MM.1S (cell line): ENCODE measurements at regions not wholly inside any gene's neighbourhood (a gene's known extent, or its start where the extent isn't known, plus 50 kb on each side); places are given as distances from the start of the nearest gene placed in this dataset.

ENCODE experiments used
- DNase-seq: peaks from one replicate; pipeline ENCODE4 v3.0.0-alpha.2; 2015
- H2AFZ ChIP-seq: fragments of 300-600 bp; sonication (generic); 2 replicates; pipeline ENCODE4 v1.6.0; 2016; ENCODE audit warnings: antibody characterized with exemption, low read length
- H3F3A ChIP-seq: fragments of 300-600 bp; sonication (generic); 2 replicates; pipeline ENCODE4 v1.6.1; 2016; ENCODE audit warnings: mild to moderate bottlenecking, antibody characterized with exemption, low read length, moderate library complexity, mixed read lengths; ENCODE audit not compliant: insufficient read depth
- H3K27ac ChIP-seq: fragments of 300-600 bp; sonication (generic); 2 replicates; pipeline ENCODE4 v1.5.1; 2016; ENCODE audit warnings: mild to moderate bottlenecking, low read length
- H3K27me3 ChIP-seq: fragments of 300-600 bp; sonication (generic); replicated peaks from 2 replicates; pipeline ENCODE4 v1.6.0; 2016; ENCODE audit warnings: low read length; ENCODE audit not compliant: insufficient read depth
- H3K36me3 ChIP-seq: fragments of 300-600 bp; sonication (generic); replicated peaks from 2 replicates; pipeline ENCODE4 v1.6.1; 2016; ENCODE audit warnings: mild to moderate bottlenecking, low read length, mixed read lengths; ENCODE audit not compliant: insufficient read depth
- H3K4me1 ChIP-seq: fragments of 300-600 bp; sonication (generic); 2 replicates; pipeline ENCODE4 v1.6.1; 2016; ENCODE audit warnings: low read length, mixed read lengths
- H3K4me2 ChIP-seq: fragments of 300-600 bp; sonication (generic); 2 replicates; pipeline ENCODE4 v1.6.0; 2016; ENCODE audit warnings: low read depth, low read length
- H3K4me3 ChIP-seq: fragments of 300-600 bp; sonication (generic); 2 replicates; pipeline ENCODE4 v1.5.1; 2016; ENCODE audit warnings: low read length, mixed read lengths
- H3K79me2 ChIP-seq: fragments of 300-600 bp; sonication (generic); 2 replicates; pipeline ENCODE4 v1.6.1; 2016; ENCODE audit warnings: mixed run types, low read length, mixed read lengths
- H3K9ac ChIP-seq: fragments of 300-600 bp; sonication (generic); 2 replicates; pipeline ENCODE4 v1.6.1; 2016; ENCODE audit warnings: low read length, mixed read lengths
- H3K9me2 ChIP-seq: fragments of 300-600 bp; sonication (generic); replicated peaks from 2 replicates; pipeline ENCODE4 v1.6.1; 2016; ENCODE audit warnings: mild to moderate bottlenecking, low read length, mixed read lengths; ENCODE audit not compliant: insufficient read depth
- H3K9me3 ChIP-seq: fragments of 300-600 bp; sonication (generic); replicated peaks from 2 replicates; pipeline ENCODE4 v1.6.1; 2016; ENCODE audit warnings: mild to moderate bottlenecking, low read length, mixed read lengths; ENCODE audit not compliant: insufficient read depth
- H4K20me1 ChIP-seq: fragments of 300-600 bp; sonication (generic); 2 replicates; pipeline ENCODE4 v1.6.1; 2016; ENCODE audit warnings: mild to moderate bottlenecking, low read length, moderate library complexity, mixed read lengths; ENCODE audit not compliant: insufficient read depth
- EZH2 ChIP-seq: fragments of 300-600 bp; sonication (generic); optimal IDR thresholded peaks from 2 replicates; pipeline ENCODE3; 2017; ENCODE audit warnings: low read depth, mild to moderate bottlenecking, antibody characterized with exemption, low read length, mixed read lengths
- EZH2phosphoT487 ChIP-seq: fragments of 300-600 bp; sonication (generic); IDR thresholded peaks from 2 replicates; pipeline ENCODE4 v1.6.1; 2018; ENCODE audit warnings: antibody characterized with exemption, low read length
- TF ChIP-seq, protein P1 (sequence below): fragments of 300-600 bp; sonication (generic); IDR thresholded peaks from 2 replicates; pipeline ENCODE4 v1.5.1; 2016; ENCODE audit warnings: antibody characterized with exemption, low read length, mixed read lengths

DNA sequence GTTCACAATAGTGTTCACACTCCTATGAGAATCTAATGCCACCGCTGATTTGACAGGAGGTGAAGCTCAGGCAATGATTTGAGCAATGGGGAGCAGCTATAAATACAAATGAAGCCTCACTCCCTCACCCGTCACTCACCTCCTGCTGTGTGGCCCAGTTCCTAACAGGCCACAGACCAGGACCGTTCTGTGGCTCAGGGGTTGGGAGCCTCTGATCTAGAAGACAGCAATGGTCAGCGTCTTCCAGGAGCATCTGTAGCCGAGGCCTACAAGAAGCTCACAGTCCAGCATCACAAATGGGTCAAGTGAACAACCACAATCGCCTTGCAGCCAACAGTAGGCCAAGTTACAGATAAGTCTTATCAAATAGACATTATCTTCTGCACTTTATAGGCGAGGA, 110.0 kb upstream of the SLC66A3 start:
- Histone ChIP-seq H3K9me3 (no peaks in the 10 kb centered on the region), H3K9me2 (no peaks in the 10 kb centered on the region), H3F3A (no peaks in the 10 kb centered on the region), H4K20me1 (no peaks in the 10 kb centered on the region), H3K4me2 (no peak overlapping the region), H3K9ac (no peak overlapping the region), H2AFZ (no peak overlapping the region), H3K36me3 (no peaks in the 10 kb centered on the region), H3K4me1 (no peaks in the 10 kb centered on the region), H3K79me2 (no peaks in the 10 kb centered on the region), H3K27ac (no peak overlapping the region), H3K27me3 (no peaks in the 10 kb centered on the region), H3K4me3 (no peak overlapping the region)
- no peak for DNase-seq
- no peak for TF ChIP-seq EZH2

DNA sequence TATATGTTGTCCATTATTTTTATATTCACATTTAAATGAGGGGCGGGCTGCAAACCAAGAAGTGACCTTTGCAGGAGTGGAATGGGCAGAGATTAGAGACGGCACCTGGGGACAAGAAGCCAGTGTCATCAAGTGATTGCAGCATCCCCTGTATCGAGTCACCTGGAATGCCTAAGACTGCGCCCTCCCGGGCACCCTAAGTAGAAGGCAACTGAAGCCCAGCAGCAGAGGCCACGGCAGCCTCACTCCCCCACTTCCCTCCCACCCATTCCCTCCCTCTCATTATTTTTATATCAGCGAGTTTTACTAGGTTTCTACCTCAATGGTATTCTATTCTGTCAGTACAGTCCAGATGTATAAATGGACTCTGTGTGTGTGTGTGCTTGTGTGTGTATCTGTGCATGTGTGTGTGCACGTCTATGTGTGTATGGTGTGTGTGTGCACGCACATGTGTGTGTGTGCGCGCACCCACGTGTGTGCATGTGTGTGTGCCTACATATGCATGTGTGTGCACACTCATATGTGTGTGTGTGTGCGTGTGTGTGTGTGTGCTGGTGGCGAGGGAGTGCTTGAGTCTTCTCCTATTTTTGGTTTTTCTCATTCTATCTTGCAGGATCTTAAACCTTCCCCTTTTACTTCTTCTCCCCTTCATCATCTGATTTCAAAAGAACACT, 106.8 kb upstream of the SLC66A3 start:
- H3K27ac ChIP-seq = no peak overlapping the region
- H4K20me1 ChIP-seq = no peaks in the 10 kb centered on the region
- H3F3A ChIP-seq = no peaks in the 10 kb centered on the region
- no peak overlapping the region for H2AFZ ChIP-seq
- no peaks in the 10 kb centered on the region for H3K79me2 ChIP-seq
- DNase-seq = no peak
- TF ChIP-seq EZH2phosphoT487 (no peak), EZH2 (no peak)
- TF ChIP-seq, protein P1, sequence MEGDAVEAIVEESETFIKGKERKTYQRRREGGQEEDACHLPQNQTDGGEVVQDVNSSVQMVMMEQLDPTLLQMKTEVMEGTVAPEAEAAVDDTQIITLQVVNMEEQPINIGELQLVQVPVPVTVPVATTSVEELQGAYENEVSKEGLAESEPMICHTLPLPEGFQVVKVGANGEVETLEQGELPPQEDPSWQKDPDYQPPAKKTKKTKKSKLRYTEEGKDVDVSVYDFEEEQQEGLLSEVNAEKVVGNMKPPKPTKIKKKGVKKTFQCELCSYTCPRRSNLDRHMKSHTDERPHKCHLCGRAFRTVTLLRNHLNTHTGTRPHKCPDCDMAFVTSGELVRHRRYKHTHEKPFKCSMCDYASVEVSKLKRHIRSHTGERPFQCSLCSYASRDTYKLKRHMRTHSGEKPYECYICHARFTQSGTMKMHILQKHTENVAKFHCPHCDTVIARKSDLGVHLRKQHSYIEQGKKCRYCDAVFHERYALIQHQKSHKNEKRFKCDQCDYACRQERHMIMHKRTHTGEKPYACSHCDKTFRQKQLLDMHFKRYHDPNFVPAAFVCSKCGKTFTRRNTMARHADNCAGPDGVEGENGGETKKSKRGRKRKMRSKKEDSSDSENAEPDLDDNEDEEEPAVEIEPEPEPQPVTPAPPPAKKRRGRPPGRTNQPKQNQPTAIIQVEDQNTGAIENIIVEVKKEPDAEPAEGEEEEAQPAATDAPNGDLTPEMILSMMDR = no peak
- H3K4me2 ChIP-seq = no peak overlapping the region
- H3K27me3 ChIP-seq = no peaks in the 10 kb centered on the region
- no peaks in the 10 kb centered on the region for H3K9me2 ChIP-seq
- no peak overlapping the region for H3K4me3 ChIP-seq
- H3K36me3 ChIP-seq = no peaks in the 10 kb centered on the region
- H3K4me1 ChIP-seq = no peaks in the 10 kb centered on the region
- H3K9me3 ChIP-seq = no peaks in the 10 kb centered on the region
- no peak overlapping the region for H3K9ac ChIP-seq

DNA sequence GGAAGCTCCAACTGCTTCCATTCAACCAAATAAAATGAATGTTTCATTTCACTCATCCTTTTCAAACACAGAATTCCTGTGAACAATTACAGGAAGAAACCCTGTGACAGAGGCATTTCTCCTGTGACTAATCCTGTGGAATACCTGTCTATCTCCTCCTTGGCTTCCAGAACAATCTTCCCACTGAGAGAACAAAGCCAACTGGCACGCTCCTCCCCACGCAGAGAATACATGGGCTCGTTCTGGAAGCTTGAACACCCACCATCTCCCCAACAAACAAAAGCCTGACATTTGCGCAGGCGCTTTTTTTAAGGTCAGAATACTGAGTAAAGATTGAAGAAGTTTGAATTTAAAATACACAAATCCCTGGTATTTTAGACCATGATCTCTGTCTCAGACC, 104.7 kb upstream of the SLC66A3 start:
- Histone ChIP-seq H3K4me1 (no peaks in the 10 kb centered on the region), H3K27ac (no peak overlapping the region), H3K9me2 (no peaks in the 10 kb centered on the region), H3K36me3 (no peaks in the 10 kb centered on the region), H3K9me3 (no peaks in the 10 kb centered on the region), H3K79me2 (no peaks in the 10 kb centered on the region), H3K9ac (no peak overlapping the region), H4K20me1 (no peaks in the 10 kb centered on the region), H2AFZ (no peak overlapping the region), H3K27me3 (no peaks in the 10 kb centered on the region), H3F3A (no peaks in the 10 kb centered on the region), H3K4me3 (no peak overlapping the region), H3K4me2 (no peak overlapping the region)
- DNase-seq = no peak
- TF ChIP-seq, protein P1 = no peak
- no peak for TF ChIP-seq EZH2phosphoT487
- TF ChIP-seq EZH2 = no peak

DNA sequence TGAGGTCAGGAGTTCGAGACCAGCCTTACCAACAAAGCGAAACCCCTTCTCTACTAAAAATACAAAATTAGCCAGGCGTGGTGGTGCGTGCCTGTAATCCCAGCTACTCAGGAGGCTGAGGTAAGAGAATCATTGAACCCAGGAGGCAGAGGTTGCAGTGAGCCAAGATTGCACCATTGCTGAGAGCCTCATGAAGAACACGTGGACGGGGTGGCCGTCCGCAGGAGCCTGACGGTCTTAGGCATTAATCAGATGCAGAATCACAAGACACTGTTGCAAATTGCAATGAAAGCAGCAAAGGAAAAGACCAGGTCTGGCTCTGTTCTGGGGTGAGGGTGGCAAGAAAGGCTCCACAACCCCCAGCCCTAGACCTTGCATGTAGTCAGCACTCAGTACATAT, 104.0 kb upstream of the SLC66A3 start:
- Histone ChIP-seq H3K4me2 (no peak overlapping the region), H3F3A (no peaks in the 10 kb centered on the region), H2AFZ (no peak overlapping the region), H3K36me3 (no peaks in the 10 kb centered on the region), H3K9me2 (no peaks in the 10 kb centered on the region), H3K9me3 (no peaks in the 10 kb centered on the region), H3K27me3 (no peaks in the 10 kb centered on the region), H3K9ac (no peak overlapping the region), H3K4me3 (no peak overlapping the region), H3K27ac (no peak overlapping the region), H3K79me2 (no peaks in the 10 kb centered on the region), H4K20me1 (no peaks in the 10 kb centered on the region), H3K4me1 (no peaks in the 10 kb centered on the region)
- TF ChIP-seq EZH2phosphoT487 (no peak), EZH2 (no peak)
- TF ChIP-seq, protein P1 = no peak
- DNase-seq = no peak
